GM18502 (cell line): ENCODE measurements at regions not wholly inside any gene's neighbourhood (a gene's known extent, or its start where the extent isn't known, plus 50 kb on each side); places are given as distances from the start of the nearest gene placed in this dataset.
"Not testable (repeated sequence)": the region's sequence is repeated elsewhere in the genome, so short reads cannot be mapped to it uniquely, and the experiment has no call there.

Experiments
- ATAC-seq: cut with Tn5 transposase; IDR thresholded peaks from one replicate; pipeline ENCODE4 v1.9.1; 2021; ENCODE audit warnings: mild to moderate bottlenecking; ENCODE audit not compliant: unreplicated experiment, poor library complexity

DNA sequence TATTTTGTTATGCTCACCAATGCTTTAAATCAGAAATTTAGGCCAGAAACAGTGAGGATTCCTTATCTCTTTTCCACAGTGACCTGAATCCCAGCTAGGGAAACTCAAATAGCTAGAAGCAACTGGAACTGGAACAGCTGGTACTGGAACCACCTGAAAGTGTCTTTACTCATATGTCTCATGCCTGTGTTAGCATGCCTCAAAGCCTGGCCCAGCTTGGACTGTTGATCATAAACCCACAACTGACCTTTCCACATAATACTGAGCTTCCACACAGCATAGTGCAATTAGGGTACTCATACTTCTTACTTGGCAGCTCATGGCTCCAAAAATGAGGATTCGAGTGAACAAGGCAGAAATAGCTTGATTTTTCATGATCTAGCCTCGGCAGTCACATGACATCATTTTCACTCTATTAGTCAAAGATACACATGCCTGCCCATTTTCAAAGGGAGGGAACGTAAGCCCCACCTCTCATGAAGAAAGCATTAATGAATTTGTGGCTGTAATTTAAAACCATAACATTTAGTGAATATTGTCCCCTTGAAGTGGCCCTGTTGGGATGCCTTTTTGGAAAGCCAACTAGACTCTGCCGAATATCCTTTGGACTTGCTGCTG, 80.8 kb upstream of the ACSL1 start:
- ATAC-seq, result no peak

DNA sequence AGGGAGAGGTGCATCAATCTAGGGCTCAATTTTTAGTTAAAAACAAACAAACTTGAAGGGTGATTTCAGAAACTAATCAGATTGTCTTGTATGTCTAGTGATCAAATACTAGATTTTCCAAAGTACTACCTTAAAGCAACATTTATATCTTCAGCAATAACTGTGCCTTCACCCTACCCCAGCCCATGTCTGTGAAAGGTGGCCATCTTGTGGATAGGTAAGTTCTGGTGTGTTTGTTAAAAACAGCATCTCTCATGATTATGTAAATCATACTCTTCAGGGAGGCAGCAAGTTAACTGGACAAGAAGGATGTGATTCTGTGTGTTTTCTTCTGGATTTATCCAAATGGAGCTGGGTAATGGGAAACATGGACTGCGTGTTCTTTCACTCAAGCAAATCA, 81.4 kb upstream of the ACSL1 start:
- ATAC-seq, result no peak

GRCh38 chr4:184907810-184908209, 82.0 kb upstream of the ACSL1 start:
- ATAC-seq, result no peak

GRCh38 chr4:184911310-184911709, 85.5 kb upstream of the ACSL1 start:
- ATAC-seq, result no peak

DNA sequence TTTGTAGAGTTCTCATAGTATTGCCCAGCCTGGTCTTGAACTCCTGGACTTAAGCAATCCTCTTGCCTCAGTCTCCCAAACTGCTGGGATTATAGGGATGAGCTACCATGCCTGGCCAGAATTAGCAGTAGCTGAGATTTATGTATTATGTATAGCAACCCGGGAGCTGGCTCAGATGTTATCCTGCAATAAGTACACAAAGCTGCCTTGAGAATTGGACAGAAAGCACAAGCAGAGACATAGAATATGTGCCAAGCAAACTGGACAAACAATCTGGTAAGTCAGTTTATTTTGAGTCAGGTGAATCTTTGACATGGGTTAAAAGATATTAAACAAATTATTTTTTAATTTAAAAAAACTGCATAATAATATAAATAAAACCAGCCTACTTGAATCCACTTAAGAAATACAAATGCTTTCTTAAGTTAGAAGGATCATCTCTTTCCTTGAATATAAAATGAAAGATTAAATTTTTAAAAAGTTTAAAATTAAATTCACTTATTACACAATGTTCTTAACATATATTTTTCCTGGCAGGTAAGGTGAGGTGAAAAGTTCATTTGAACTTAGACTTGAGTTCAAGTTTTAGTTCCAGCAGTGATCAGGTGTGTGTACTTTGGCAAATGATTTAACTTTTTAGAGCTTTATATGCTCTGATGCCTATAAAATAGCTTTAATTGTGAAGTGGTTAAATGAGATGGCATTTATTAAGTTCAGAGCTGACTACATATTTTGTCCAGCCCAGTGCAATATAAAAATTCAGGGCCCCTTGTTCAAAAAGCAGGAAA, 87.8 kb upstream of the ACSL1 start:
- ATAC-seq, result no peak

DNA sequence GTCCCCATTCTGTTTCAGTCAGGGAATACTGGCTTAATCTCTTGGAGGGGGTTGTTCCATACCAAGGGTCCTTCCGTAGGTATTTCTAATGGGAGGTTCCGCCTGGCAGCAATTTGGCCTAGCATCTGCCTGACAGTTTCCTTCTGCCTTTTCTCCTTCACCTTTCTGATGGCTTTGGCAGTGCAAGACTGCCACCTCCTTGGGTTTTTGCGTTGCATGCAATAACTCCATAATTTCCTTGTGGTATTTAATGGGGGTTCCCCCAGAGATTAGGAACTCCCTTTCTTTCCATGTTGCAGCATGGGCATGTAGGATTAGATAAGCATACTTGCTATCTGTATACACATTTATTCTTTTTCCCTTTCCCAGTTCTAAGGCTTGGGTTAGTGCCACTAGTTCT, 93.0 kb upstream of the ACSL1 start:
- not testable (repeated sequence) for ATAC-seq

DNA sequence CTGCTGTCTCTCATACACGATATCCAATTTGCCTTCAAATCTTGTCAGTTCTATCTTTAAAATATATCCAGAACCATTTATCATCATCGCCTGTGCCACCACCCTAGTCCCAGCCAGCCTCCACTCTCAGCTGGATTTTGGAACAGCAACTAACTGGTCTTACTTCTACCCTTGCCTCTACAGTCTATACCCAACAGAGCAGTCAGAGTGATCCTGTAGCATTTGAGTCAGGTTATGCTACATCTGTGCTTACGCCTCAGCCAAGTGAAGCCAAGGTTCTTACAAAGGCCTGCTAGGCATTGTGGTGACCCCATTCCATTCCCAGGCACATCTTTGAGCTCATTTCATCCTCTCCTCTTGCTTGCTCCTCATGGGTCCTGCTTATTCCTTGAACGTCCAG, 95.7 kb upstream of the ACSL1 start:
- ATAC-seq, result no peak

DNA sequence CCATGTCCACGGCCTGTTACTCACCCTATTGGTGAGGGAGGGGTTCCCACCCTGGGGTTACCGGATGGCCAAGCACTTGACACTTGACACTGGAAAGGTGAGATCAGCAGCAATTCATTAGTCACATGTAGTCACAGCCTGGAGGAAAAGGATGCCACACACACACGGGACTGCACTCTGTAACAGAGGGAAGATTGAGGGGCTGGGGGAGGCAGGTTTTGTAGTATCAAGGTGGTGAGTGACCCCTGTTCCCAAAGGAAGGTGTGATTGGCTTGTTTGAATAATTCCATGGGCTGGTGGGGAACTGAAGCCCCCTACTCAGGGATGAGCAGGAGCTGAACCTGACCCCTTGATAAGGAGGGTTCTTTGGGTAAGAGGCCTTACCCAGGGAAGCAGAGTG, 96.0 kb upstream of the HELT start:
- ATAC-seq, result no peak

DNA sequence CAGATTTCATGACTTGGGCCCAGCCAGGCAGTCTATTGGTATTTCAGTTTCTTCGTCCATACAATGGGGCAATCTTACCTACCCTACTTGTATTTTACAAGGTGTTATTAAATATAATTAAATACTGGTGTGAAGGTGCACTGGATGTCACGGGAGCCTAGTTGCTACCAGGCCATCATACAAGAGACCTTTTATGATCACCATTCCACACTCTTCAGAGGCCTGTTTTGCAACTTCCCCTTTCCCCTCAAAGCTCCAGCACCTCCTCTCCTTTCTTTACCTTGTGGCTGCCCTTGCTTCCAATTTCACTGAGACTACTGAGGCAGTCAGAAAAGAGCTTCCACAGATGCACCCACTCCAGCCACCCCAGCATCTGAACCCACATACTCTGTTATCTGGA, 93.8 kb upstream of the HELT start:
- no peak for ATAC-seq

- ATAC-seq, result no peak
Observed at GRCh38 chr4:184929476-184929875, 88.8 kb upstream of the HELT start.

GRCh38 chr4:184930026-184930425, 88.3 kb upstream of the HELT start:
- ATAC-seq, result no peak

GRCh38 chr4:184932343-184932742, 85.9 kb upstream of the HELT start:
- ATAC-seq, result no peak

- ATAC-seq, result no peak
Observed at GRCh38 chr4:184933311-184933710, 85.0 kb upstream of the HELT start.

- ATAC-seq, result no peak
Observed at GRCh38 chr4:184934184-184934583, 84.1 kb upstream of the HELT start.

GRCh38 chr4:184934961-184935360, 83.3 kb upstream of the HELT start:
- ATAC-seq, result no peak

DNA sequence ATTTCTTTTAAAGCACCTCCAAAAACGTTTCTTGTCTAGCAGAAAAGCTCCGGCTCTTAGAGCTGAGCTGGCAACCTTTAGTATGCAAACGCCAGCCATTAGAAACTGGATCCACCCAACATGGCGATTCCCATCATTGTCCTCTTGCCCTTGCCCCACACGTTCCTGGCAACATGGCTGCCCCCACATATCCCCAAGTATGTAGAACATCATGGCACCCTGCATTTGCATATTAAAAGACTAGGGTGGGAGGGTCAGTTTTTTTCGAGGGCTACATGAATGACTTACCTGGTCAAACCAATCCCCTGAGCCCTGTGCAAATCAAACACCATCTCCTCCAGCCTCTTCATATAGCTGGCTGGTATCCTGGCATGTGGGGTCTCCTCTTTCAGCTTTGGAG, 82.2 kb upstream of the HELT start:
- no peak for ATAC-seq

DNA sequence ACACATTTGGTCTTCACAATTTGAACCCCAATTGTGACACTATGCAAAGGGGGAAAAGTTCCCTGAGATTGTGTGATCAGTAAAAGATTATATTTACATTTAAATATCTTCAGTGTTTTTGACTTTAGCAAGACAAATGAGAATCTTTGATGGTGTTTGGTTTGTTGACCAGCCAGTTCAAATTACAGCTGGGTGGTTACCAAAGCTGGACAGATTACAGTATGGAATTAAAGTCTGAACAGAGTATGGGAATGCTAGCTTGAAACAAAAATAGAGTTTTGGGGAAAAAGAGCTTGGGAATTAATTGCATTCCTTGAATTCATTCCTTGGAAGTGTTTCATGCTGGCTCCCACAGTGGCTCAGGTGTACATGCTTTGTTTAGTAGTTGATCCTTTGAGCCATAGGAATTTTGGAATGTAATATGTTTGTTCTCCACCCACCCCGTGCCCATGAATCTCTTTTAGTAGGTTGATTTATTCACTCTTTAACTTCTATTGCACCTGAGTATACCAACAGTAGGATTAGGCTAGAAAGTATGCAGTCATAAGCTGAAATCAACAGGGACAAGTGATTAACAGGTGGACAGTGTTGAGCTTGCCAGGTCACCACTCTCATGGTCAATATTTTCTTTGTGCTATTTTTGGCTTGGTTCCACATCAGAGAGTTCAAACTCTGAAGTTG, 81.1 kb upstream of the HELT start:
- no peak for ATAC-seq

DNA sequence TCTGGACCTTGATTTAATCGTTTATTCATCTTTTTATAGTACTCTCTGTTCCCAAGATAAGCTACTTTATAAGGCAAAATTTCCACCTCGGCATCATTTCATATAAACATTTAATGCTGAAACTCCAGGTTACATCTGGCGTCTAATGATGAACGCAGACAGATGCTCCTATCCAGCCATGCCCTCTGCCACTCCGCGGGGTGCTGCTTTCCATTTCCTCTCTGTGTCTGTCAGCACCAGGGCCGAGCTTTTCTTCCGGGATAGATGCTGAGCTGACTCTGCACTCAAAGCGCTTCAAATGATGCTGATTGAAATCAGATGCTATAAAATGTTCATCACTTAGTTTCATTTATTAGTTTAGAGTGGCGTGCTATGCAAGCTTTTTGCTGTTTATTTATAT, 80.5 kb upstream of the HELT start:
- no peak for ATAC-seq

DNA sequence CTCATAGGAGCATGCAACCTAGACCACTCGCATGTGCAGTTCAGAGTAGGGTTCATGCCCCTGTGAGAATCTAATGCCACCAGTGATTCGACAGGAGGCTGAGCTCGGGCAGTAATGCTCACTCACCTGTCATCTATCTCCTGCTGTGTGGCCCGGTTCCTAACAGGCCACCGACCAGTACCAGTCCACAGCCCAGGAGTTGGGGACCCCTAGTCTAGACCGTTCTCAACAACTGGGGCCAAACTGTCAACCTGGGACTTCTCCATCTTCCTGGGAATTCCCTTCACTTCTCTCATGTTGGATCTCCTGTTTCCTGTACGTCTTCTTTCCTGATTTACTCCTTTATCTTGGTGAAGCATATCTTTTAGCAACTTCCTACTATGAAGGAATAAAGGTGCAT, 79.4 kb upstream of the HELT start:
- ATAC-seq, result no peak

- no peak for ATAC-seq
Observed at GRCh38 chr4:184939978-184940377, 78.3 kb upstream of the HELT start.

DNA sequence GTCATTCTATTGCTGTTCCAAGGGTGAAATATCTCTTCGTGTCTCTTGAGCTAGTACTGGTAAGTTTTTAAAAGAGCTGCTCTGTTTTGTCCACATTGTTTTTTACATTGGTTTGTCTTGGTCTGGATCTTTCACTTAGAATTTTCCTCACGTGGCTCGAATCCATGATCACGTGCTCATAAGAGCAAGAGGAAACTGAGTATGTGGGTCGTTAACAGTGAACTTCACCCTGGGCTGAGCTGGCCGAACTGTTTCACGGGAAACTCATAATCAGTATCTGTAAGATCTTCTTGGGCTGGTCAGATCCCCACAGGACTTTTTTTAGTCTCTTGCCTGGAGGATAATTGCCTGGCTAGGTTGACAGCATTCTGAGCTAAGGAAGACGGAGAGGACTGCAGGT, 77.8 kb upstream of the HELT start:
- no peak for ATAC-seq
